HG03097 (cell line): ENCODE measurements at regions not wholly inside any gene's neighbourhood (a gene's known extent, or its start where the extent isn't known, plus 50 kb on each side); places are given as distances from the start of the nearest gene placed in this dataset.
A peak's percentile ranks its signal among the peaks of the same experiment; 100 is the strongest.

Source experiments
- ATAC-seq: cut with Tn5 transposase; IDR thresholded peaks from one replicate; pipeline ENCODE4 v1.9.1; 2021; ENCODE audit not compliant: unreplicated experiment, low FRiP score

- ATAC-seq = no peak
These were observed 1402.0 kb downstream of the MRPL39 start for GRCh38 chr21:24205319-24205718.

GRCh38 chr21:24204641-24205040 lies 1402.6 kb downstream of the MRPL39 start:
- ATAC-seq = no peak

DNA sequence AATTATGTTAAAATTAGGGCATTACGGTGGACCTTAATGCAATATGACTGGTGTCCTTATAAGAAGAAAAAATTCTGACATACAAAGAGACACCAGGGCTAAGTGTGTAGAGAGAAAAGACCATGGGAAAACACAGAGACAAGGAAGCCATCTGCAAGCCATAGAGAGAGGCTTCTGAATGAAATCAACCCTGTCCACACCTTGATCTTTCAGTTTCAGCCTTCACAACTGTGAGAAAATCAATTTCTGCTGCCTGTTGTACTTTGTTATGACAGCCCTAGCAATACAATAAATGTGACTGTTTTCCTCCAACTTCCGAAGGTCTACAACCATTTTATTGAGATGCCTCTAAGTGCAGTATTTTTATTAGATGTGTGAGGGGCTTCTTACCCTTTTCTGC lies 1407.2 kb downstream of the MRPL39 start:
- peak; percentile 83 for ATAC-seq

GRCh38 chr21:24197923-24198322 lies 1409.4 kb downstream of the MRPL39 start:
- ATAC-seq = no peak

DNA sequence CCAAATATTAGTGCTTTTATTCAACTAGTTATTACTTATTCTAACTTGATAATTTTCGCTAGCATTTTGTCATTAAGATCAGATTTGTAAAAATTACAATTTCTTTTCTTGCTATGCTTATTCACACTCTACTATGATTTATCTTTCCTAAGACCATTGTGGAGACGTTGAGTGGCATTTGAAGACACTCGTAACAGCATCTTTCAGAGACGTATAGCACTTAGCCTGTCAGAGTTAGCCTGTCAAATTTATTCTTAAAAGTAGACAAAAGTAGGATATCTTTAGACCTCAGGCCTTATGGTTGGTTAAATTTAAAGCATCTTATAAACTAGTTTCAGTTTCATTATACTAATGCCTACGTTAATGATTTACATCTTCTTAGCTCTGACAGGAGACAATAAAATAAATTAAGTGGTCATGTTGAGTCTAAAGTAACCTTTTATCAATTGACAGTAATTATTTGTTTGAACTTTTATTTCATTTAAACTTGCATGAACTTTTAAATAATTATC lies 1410.1 kb downstream of the MRPL39 start:
- ATAC-seq = peak; percentile 52

DNA sequence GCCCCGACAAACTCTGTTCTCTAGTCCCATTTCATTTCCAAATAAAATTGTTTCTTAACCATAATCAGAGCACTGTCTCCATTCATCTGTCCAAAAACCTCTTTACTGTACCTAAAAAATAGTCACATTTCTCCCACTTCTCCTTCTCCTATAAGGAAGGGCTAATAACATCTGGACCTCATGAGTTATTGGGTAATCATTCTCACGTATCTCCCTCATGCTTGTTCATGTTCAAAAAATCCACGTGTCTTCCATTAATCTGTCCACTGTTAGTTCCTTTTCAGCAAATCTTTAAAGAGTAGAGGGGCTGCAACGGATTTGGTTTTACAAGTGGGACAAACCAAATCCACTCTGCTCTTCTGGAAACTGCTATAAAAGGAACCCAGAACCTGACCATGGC lies 1418.8 kb downstream of the MRPL39 start:
- ATAC-seq = no peak

- ATAC-seq = no peak
These were observed 1424.2 kb downstream of the MRPL39 start for GRCh38 chr21:24183077-24183476.

GRCh38 chr21:24179110-24179509 lies 1428.2 kb downstream of the MRPL39 start:
- no peak for ATAC-seq

- no peak for ATAC-seq
These were observed 1432.2 kb downstream of the MRPL39 start for GRCh38 chr21:24175106-24175505.

DNA sequence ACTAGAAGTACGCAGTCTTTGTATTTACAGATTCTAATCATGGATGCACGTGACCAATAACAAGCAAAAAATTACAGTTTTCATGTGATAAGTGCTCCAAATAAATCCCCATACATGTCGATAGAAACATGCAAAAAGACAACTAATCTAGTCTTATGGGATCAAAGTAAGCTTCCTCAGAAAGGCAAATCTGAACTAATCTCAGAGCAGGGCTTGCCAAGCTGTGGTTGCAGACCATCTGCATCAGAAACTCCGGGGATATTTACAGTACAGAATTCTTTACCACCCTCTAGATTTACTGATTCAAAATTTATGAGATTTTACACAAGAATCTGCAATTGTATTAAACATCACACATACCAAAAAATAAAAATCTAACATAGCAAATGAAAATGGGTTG lies 1435.5 kb downstream of the MRPL39 start:
- no peak for ATAC-seq

DNA sequence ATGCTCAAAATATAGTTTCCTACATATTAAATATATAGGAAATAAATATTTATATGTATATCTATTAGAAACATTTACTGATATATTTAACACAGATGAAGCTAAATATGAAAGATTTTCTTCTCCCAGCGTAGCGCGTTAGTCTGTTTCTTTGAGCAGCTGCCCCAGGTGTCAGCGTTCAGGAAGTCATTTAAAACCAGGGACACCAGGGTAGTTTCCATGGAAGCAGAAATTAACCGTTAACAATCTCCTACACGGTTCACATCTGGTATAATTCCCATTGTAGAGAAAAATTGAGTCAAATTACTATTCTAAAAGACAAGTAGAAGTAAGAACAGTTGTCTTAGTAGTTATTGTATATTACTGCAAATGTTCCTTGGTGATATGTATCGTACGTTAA lies 1443.7 kb downstream of the MRPL39 start:
- ATAC-seq = no peak

GRCh38 chr21:24160528-24160927 lies 1446.8 kb downstream of the MRPL39 start:
- no peak for ATAC-seq

GRCh38 chr21:24153137-24153536 lies 1454.1 kb downstream of the MRPL39 start:
- no peak for ATAC-seq

DNA sequence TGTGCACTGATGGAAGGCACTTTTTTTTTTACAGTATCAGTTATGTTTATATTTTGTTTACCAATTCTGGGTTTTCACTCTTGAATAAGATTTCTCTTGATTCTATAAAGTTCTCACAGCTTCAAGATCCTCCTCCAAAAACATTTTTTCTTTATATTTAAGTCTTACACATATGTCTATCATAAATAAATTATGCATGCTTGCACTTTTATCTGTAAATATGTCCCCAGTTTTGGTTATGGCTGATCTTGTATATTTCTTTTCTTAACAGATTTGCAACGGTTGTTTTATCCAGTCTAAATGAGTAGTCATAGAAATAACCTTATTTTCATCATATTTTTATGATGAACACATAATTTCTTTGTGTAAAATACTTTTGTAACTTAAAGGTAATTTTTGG lies 1456.5 kb downstream of the MRPL39 start:
- no peak for ATAC-seq

DNA sequence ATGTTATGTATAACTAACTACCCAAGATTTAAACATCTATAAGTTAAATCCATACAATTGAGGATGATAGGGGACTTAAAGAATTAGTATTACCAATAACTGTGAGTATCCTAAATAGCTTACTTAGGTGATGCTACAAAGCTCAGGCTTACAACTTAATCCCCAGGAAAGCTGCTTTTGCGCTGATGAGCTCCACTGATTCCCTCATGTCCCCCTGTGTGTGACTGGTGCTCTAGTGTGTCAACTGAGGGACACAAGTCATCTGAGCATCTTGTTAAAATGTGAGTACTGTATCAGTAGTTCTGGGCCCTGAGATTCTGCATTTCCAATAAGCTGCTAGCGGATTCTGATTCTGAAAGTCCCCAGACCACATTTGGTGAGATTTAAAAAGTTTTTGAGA lies 1458.8 kb downstream of the MRPL39 start:
- no peak for ATAC-seq

GRCh38 chr21:24147674-24148073 lies 1459.6 kb downstream of the MRPL39 start:
- ATAC-seq = no peak

- no peak for ATAC-seq
These were observed 1476.2 kb downstream of the MRPL39 start for GRCh38 chr21:24131056-24131455.

GRCh38 chr21:24127651-24128050 lies 1479.6 kb downstream of the MRPL39 start:
- ATAC-seq = no peak

- ATAC-seq = no peak
These were observed 1483.5 kb downstream of the MRPL39 start for GRCh38 chr21:24123785-24124184.

- no peak for ATAC-seq
These were observed 1488.4 kb downstream of the MRPL39 start for GRCh38 chr21:24118738-24119459.

GRCh38 chr21:24115141-24115540 lies 1492.1 kb downstream of the MRPL39 start:
- no peak for ATAC-seq

DNA sequence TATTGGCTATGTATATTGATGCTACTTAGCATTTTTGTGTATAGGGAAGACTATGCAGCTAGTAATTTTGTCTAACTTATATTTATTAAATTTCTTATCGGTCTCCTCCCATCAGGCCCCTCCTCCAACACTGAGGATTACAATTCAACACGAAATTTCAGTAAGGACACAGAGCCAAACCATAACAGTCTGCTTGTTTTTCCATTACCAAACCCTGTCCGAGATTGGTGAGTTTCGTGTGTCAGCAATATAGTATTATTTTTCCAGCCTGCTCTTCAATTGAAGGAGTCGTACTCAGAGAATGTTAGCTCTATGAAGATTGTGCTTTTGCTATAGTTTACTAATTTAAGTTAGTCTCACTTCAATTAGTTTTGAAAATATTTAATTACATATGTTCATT lies 1495.3 kb downstream of the MRPL39 start:
- ATAC-seq = no peak

GRCh38 chr21:24110846-24111245 lies 1496.4 kb downstream of the MRPL39 start:
- ATAC-seq = no peak
